Activated CD8-positive, alpha-beta memory T cell treated with anti-CD3 and anti-CD28 coated beads for 24 hours (primary cell): ENCODE measurements at regions not wholly inside any gene's neighbourhood (a gene's known extent, or its start where the extent isn't known, plus 50 kb on each side); places are given as distances from the start of the nearest gene placed in this dataset.
"Not testable (repeated sequence)": the region's sequence is repeated elsewhere in the genome, so short reads cannot be mapped to it uniquely, and the experiment has no call there.

ENCODE experiments used
- DNase-seq: peaks from one replicate; pipeline ENCODE4 v3.0.0-alpha.2; 2020

DNA sequence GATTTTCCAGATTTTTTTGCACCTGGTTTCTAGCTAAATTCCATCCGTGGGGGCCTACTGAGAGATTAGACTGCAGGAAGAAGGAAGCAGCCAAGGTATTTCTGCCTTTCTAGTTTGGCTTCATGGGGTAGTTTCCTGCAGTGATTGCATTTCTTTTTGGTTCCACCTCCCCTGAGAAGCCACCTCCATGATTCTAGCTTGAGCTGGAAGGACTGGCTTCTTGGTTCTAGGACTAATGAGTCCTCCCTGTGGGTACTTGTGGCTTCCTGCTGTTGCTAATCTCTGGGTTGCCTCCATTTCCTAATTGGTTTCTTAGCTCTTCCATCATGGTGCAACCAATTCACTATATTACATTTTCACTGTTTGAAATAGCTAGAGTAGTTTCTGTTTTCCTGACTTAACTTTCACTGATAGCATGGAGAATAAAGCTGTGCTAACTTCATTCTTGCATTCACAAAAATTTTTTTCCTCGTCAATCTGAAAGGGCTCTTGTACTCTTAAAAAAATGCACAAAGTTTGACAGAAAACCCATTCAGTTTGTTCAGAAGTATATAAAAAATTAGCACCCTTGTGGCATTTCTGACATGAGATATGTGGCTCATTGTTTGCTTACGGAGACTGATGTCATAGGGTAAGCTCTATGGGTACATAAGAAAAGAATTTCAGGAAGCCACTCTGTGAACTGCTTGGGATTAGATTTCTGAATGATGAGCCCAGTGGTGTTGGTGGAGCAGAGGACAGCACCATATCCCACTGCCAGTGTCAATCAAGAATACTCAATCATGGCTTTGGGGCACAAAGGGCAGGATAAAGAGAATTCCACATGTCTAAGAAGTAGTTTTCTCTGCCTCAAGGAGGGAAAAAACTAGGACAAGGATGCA lies 242.8 kb upstream of the RBMS1 start:
- no peak for DNase-seq

DNA sequence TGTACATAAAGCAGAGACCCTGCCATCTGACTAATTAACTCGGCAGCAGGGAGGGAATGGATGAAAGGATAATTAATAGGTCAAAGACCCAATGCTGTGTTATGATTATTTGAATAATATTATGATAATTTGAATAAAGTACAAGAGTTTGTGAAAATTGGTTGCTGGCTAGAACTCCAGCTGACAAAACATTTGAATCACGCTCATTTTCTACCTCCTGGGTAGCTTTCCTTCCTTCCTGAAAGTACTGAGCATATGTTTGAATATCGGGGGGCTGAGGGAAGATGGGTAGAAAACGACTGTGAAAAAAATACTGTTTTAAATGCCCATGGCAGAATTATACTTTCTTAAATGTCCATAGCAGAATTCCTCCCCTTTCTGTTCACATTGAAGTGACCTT lies 243.6 kb upstream of the RBMS1 start:
- DNase-seq, result no peak

DNA sequence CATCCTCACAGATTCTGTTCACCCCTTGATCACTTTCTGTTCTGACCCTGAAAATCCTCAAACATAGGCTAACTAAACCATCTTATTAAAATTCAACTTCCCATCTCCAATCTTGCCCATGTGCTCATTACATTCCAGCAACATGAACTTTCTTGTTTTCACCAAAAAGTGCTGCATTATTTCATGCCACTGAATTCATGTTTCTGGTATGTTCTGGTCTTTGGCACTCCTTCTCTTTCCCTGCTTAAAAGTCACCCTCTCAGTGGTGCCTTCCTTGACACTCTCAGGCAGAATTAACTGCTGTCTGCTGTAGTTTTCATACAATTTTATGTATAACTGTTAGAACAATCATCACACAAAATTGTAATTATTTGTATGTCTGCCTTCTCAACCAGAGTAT lies 247.7 kb upstream of the RBMS1 start:
- DNase-seq, result no peak

- DNase-seq, result no peak
Measured at GRCh38 chr2:160741815-160742214, 248.2 kb upstream of the RBMS1 start.

GRCh38 chr2:160742667-160743066 lies 249.1 kb upstream of the RBMS1 start:
- DNase-seq, result no peak

DNA sequence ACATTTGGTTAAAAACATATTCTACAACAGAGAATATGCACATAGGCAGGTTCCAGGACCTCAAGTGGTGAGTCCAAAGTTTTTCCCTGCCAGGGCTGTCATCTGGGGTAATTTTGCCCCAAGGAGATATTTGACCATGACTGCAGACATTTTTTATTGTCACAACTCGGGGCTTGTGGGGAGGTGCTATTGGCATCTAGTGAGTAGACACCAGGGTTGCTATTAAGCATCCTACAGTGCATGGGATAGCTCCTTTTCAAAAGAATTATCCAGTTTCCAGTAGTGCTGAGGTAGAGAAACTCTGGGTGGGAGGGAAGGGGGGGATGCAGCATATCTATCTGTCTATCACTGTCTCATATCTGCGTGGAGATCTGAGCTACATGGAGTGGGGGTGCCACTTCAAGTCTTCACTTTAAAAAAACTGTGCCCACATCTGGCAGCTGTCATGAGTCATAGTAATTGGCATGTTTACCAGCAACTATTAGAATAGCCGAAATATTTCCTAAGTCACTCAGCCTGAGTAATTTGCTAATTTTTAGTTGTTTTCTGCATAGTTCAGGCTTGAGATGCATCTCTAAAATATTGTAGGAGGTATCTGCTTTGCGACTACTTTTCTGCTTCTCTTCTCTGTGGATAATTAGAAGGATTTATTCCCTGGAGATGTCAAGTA lies 254.0 kb upstream of the RBMS1 start:
- DNase-seq, result no peak

DNA sequence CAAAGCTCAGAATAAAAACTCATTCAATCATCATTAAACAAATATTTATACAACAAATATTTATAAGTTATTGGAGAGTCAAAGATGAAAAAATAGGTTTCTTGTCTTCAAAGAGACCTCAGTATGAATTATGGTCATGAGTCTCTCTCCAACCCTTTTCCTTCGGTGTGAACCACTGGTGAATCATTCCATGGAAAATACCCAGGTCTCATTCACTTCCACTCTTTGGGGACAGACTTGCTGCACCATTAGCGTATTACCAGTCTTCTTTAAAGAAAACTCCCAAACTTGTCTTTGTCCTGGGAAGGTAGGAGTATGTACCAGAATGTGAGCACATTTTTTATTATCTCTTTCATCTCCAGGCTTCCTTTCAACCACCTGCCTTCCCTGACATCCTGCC lies 257.4 kb upstream of the RBMS1 start:
- DNase-seq, result no peak

GRCh38 chr2:160752475-160753330 lies 259.1 kb upstream of the RBMS1 start:
- DNase-seq, result no peak

DNA sequence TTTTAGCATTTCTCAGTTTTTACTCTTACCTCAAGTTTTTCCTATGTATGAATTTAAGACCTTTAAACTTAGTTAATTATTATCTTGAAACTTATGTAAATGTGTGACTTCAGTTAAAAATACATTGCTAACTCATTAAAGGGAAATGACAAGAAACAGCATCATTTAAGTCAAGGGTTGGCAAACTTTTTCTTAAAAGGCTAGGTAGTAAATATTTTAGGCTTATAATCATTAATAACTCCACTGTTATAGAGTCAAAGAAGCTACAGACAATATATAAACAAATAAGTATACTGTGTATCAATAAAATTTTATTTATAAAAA lies 259.7 kb upstream of the RBMS1 start:
- DNase-seq, result no peak

DNA sequence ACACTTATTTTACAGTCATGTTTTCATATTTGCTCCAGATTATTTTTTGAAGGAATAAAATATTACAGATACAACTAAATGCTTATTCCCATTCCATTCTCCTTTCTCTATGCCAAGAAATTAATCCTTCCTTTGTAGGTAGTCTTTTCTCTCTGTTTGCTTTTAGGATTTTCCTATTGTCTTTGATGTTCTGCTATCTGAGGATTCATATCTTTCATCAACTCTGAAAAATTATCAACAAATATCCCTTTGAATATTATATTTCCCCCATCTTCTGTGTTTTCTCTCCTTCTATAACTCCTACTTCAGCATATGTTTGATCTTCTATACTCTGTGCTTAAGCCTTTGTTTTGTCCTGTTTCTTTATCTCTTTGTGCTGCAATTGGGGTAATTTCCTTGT lies 260.4 kb upstream of the RBMS1 start:
- no peak for DNase-seq

- DNase-seq, result no peak
Measured at GRCh38 chr2:160756481-160756880, 262.9 kb upstream of the RBMS1 start.

- DNase-seq, result not testable (repeated sequence)
Measured at GRCh38 chr2:160762493-160763128, 269.0 kb upstream of the RBMS1 start.

DNA sequence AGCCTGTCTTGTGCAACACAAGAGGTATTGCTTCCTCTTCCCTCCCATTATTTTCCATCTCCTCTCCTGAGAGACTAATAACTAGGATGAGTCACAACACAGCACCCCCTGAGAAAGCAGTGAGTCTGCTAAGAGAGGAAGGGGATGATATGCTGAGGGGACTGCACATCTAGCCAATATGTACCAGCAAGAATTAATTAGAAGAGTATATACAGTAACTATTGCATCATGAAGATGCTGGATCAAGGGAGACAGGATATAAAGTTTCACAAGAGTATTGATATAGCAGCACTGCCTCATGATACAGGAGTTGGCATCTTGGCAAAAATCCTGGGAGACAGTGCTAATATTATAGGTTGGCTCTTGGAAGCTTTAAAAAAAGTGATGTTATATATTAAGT lies 289.9 kb upstream of the RBMS1 start:
- DNase-seq, result no peak

DNA sequence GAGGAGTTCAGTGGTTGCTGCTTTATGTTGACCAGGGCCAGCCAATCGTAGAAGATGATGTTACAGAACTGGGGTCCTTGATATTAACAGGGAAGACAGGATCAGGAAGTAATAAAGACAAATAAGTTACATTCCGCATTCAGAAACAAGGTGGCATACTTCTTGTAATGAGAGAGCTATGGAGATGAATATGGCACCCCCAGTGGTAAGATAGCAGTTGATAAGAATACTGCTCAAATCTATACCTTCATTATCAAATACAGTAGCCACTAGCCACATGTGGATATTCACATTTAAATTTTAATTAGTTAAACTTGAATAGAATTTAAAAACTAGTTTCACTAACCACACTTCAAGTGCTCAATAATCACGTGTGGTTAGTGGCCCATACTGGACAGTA lies 290.4 kb upstream of the RBMS1 start:
- DNase-seq, result no peak

GRCh38 chr2:160790738-160791137 lies 297.1 kb upstream of the RBMS1 start:
- no peak for DNase-seq

- no peak for DNase-seq
Measured at GRCh38 chr2:160791884-160792283, 298.3 kb upstream of the RBMS1 start.

DNA sequence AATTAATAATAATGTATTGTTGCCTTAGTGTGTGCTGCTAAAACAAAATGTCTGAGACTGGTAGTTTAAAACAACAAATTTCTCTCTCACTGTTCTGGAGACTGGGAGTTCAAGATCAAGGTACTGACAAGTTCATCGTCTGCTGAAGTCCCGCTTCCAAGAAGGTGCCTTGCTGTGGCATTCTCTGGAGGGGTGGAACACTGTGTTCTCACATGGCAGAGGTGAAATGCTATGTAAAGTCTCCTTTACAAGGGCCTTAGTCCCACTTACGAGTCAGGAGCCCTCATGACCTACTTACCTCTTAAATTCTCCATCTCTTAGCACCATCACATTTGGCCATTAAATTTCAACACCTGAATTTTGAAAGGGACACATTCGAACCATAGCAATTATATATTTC lies 299.2 kb upstream of the RBMS1 start:
- no peak for DNase-seq

DNA sequence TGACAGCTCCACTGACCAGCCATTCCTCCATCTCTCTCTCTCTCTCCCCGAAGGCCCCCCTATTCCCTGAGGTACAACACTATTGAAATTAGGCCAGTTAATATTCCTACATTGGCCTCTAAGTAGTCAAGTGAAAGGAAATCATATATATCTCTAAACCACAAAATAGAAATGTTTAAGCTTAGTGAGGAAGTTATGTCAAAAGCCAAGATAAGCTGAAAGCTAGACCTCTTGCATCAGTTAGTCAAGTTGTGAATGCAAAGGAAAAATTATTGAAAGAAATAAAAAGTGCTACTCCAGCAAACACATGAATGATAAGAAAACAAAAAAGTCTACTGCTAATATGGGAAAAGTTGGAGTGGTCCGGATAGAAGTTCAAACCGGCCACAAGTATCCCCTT lies 301.3 kb upstream of the RBMS1 start:
- DNase-seq, result no peak

GRCh38 chr2:160803881-160804280 lies 310.3 kb upstream of the RBMS1 start:
- no peak for DNase-seq

DNA sequence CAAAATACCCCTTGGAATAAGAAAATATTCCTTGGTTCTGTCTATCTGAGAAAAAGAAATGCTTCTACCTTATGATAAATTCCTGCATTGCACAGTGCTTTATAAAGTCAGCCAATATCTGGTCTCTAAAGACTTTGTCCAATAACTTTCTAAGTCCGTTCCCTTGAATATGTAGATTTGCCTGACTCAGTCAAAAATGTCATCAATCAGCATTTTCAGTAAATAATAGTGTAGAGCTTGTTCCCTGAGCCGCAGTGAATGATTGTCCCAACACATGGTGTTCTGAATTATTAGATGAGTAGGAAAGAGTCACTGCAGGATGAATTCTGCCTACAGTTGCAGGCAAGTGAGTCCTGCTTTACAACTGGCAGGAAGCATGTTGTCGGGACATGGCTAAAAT lies 316.8 kb upstream of the RBMS1 start:
- DNase-seq, result no peak

GRCh38 chr2:160812830-160813505 lies 319.4 kb upstream of the RBMS1 start:
- DNase-seq, result no peak

- DNase-seq, result no peak
Measured at GRCh38 chr2:160813506-160813858, 319.9 kb upstream of the RBMS1 start.
